ENCODE measurements at regions not wholly inside any gene's neighbourhood (a gene's known extent, or its start where the extent isn't known, plus 50 kb on each side); places are given as distances from the start of the nearest gene placed in this dataset.

GRCh38 chr12:104823985-104824461 is 134.1 kb downstream of the SLC41A2 start:
- DNase-seq (ENCODE audit: extremely low spot score), result no peak
- TF ChIP-seq CTCF (IDR thresholded peaks at IDR 0.05; ENCODE audit: control extremely low read depth, extremely low read depth, low read depth, missing control alignments), result no peak
- POLR2A ChIA-PET, result no interaction called here
- CTCF ChIA-PET, result interaction anchor here (1.0 to 2.1 kb wide), 3 partner anchors 10 to 34 kb away, joined by 3 to 11 read pairs (median 3); no protein-coding TSS in a partner anchor

- no peak for TF ChIP-seq CTCF (IDR thresholded peaks at IDR 0.05; ENCODE audit: control extremely low read depth, extremely low read depth, low read depth, missing control alignments)
- CTCF ChIA-PET, result interaction anchor here (2.1 kb wide), 1 partner anchor 11 kb away, joined by 11 read pairs; no protein-coding TSS in a partner anchor
- POLR2A ChIA-PET, result no interaction called here
- no peak for DNase-seq (ENCODE audit: extremely low spot score)
Observed at GRCh38 chr12:104822941-104823340, 135.1 kb downstream of the SLC41A2 start.

GRCh38 chr12:104816845-104817503 is 141.1 kb downstream of the SLC41A2 start:
- CTCF ChIA-PET, result interaction anchor here (0.9 kb wide), 1 partner anchor 12 kb away, joined by 3 read pairs; no protein-coding TSS in a partner anchor
- DNase-seq (ENCODE audit: extremely low spot score), result no peak
- TF ChIP-seq CTCF (IDR thresholded peaks at IDR 0.05; ENCODE audit: control extremely low read depth, extremely low read depth, low read depth, missing control alignments), result no peak
- POLR2A ChIA-PET, result no interaction called here

GRCh38 chr12:104815935-104816334 is 142.2 kb downstream of the SLC41A2 start:
- no peak for DNase-seq (ENCODE audit: extremely low spot score)
- ChIA-PET POLR2A (no interaction called here), CTCF (interaction anchor here (1.7 kb wide), 1 partner anchor 19 kb away, joined by 10 read pairs; no protein-coding TSS in a partner anchor)
- TF ChIP-seq CTCF (IDR thresholded peaks at IDR 0.05; ENCODE audit: control extremely low read depth, extremely low read depth, low read depth, missing control alignments), result no peak

GRCh38 chr12:104814944-104815343 is 143.1 kb downstream of the SLC41A2 start:
- DNase-seq (ENCODE audit: extremely low spot score), result no peak
- POLR2A ChIA-PET, result no interaction called here
- no peak for TF ChIP-seq CTCF (IDR thresholded peaks at IDR 0.05; ENCODE audit: control extremely low read depth, extremely low read depth, low read depth, missing control alignments)
- CTCF ChIA-PET, result interaction anchor here (1.4 to 3.6 kb wide), 4 partner anchors 11 to 46 kb away, joined by 3 to 13 read pairs (median 6); no protein-coding TSS in a partner anchor

Data from GM10248 (cell line).